WI38 (cell line): ENCODE measurements at regions not wholly inside any gene's neighbourhood (a gene's known extent, or its start where the extent isn't known, plus 50 kb on each side); places are given as distances from the start of the nearest gene placed in this dataset.

Experiments used
- H3K4me3 ChIP-seq: 2 replicates; pipeline ENCODE4 v1.5.1; 2011; ENCODE audit warnings: low read depth, mild to moderate bottlenecking, control low read depth, low read length
- CTCF ChIP-seq: IDR thresholded peaks from 2 replicates; pipeline ENCODE4 v1.5.1; 2012; ENCODE audit warnings: low read depth, mild to moderate bottlenecking, control low read depth, low read length

GRCh38 chr11:31968461-31969358 is 122.2 kb upstream of the RCN1 start:
- no peak for TF ChIP-seq CTCF
- no peak overlapping the region for H3K4me3 ChIP-seq

GRCh38 chr11:31967404-31968130 is 123.3 kb upstream of the RCN1 start:
- no peak overlapping the region for H3K4me3 ChIP-seq
- TF ChIP-seq CTCF: no peak

- no peak overlapping the region for H3K4me3 ChIP-seq
- TF ChIP-seq CTCF: no peak
These were observed 124.0 kb upstream of the RCN1 start for GRCh38 chr11:31966846-31967245.

GRCh38 chr11:31964181-31964580 is 126.7 kb upstream of the RCN1 start:
- no peak overlapping the region for H3K4me3 ChIP-seq
- no peak for TF ChIP-seq CTCF

GRCh38 chr11:31960126-31960525 is 130.7 kb upstream of the RCN1 start:
- TF ChIP-seq CTCF: no peak

GRCh38 chr11:31959716-31960115 is 131.2 kb upstream of the RCN1 start:
- TF ChIP-seq CTCF: no peak
- no peak overlapping the region for H3K4me3 ChIP-seq

More at GRCh38 chr11:31960126-31960525, 130.7 kb upstream of the RCN1 start:
- no peak overlapping the region for H3K4me3 ChIP-seq
